Endothelial cell of umbilical vein (primary cell): ENCODE measurements at regions not wholly inside any gene's neighbourhood (a gene's known extent, or its start where the extent isn't known, plus 50 kb on each side); places are given as distances from the start of the nearest gene placed in this dataset.

Experiments used
- BruUV-seq: library from RNA; stranded (reverse); fragments of 400-500 nt; replicated peaks from 2 replicates; lab custom pipeline; 2021; lab: Mats Ljungman, UMichigan
- CTCF ChIA-PET: fragments of 300-600, 350-600 bp; sonication (Branson Sonifier 250); formaldehyde crosslinking; loops from one replicate; lab custom pipeline; 2021; ENCODE audit warnings: antibody characterized with exemption, inconsistent platforms; lab: Charles Lee
- POLR2A ChIA-PET: fragments of 300-600, 350-600 bp; sonication (Branson Sonifier 250); formaldehyde crosslinking; loops from one replicate; lab custom pipeline; 2021; ENCODE audit warnings: antibody characterized with exemption, inconsistent platforms; lab: Charles Lee
- DNase-seq: peaks from one replicate; pipeline ENCODE4 v3.0.0-alpha.2; 2011; ENCODE audit warnings: low read depth, low spot score
- FAIRE-seq: peaks from 2 replicates; lab custom pipeline; 2011; peaks lifted over from hg19 to GRCh38; lab: Jason Lieb, UNC
- H2AFZ ChIP-seq: 2 replicates; pipeline ENCODE4 v1.6.0; 2012; ENCODE audit warnings: low read depth, low read length, control low read depth, inconsistent platforms
- H3K27ac ChIP-seq: 2 replicates; pipeline ENCODE4 v1.5.1; 2011; ENCODE audit warnings: low read depth, mild to moderate bottlenecking, control low read depth, low read length, moderate library complexity; ENCODE audit not compliant: insufficient read depth
- H3K27me3 ChIP-seq, 2 experiments: 2 replicates each; pipeline versions ENCODE4 v1.6.0 to v1.6.1; 2011; ENCODE audit warnings: low read length in 2 of 2, mixed read lengths in 1 of 2; ENCODE audit not compliant: control insufficient read depth in 2 of 2, insufficient read depth in 2 of 2
- H3K36me3 ChIP-seq, 2 experiments: 2 replicates in 1 of 2; 3 replicates in 1 of 2; pipeline ENCODE4 v1.5.1; 2011; ENCODE audit warnings: low read length in 2 of 2, mild to moderate bottlenecking in 1 of 2, moderate library complexity in 1 of 2; ENCODE audit not compliant: control insufficient read depth in 2 of 2, insufficient read depth in 2 of 2; ENCODE audit errors: extremely low read depth in 1 of 2
- H3K4me1 ChIP-seq: 3 replicates; pipeline ENCODE4 v1.5.1; 2011; ENCODE audit warnings: mild to moderate bottlenecking, low read length; ENCODE audit not compliant: control insufficient read depth, insufficient read depth; ENCODE audit errors: extremely low read depth
- H3K4me2 ChIP-seq: 2 replicates; pipeline ENCODE4 v1.6.1; 2011; ENCODE audit warnings: low read length, control low read depth, mixed read lengths; ENCODE audit not compliant: insufficient read depth
- H3K4me3 ChIP-seq, 3 experiments: fragments of 200-600 bp in 1 of 3; sonication (generic), shearing (Covaris generic) in 1 of 3; replicated peaks in 1 of 3; 2 replicates each; pipeline ENCODE4 v1.5.1; 2011 to 2016; ENCODE audit warnings: control low read depth in 3 of 3, low read length in 3 of 3, mild to moderate bottlenecking in 2 of 3, inconsistent platforms in 1 of 3, low read depth in 1 of 3, moderate library complexity in 1 of 3; ENCODE audit not compliant: insufficient read depth in 1 of 3
- H3K79me2 ChIP-seq: 2 replicates; pipeline ENCODE4 v1.6.0; 2012; ENCODE audit warnings: low read length, inconsistent platforms; ENCODE audit not compliant: control insufficient read depth, insufficient read depth
- H3K9ac ChIP-seq: replicated peaks from 2 replicates; pipeline ENCODE3; 2011; ENCODE audit warnings: low read length, control low read depth; ENCODE audit not compliant: insufficient read depth; ENCODE audit errors: extremely low read depth
- H3K9me1 ChIP-seq: replicated peaks from 3 replicates; pipeline ENCODE4 v1.6.0; 2011; ENCODE audit warnings: mild to moderate bottlenecking, low read length; ENCODE audit not compliant: control insufficient read depth, insufficient read depth; ENCODE audit errors: extremely low read depth
- H3K9me3 ChIP-seq: replicated peaks from 2 replicates; pipeline ENCODE4 v1.5.1; 2012; ENCODE audit warnings: low read length, inconsistent platforms; ENCODE audit not compliant: control insufficient read depth, insufficient read depth
- H4K20me1 ChIP-seq: replicated peaks from 2 replicates; pipeline ENCODE3; 2011; ENCODE audit warnings: mild to moderate bottlenecking, low read length; ENCODE audit not compliant: control insufficient read depth, insufficient read depth; ENCODE audit errors: extremely low read depth
- CTCF ChIP-seq, 2 donors: IDR thresholded peaks; 1 replicate in 1 of 2; 2 replicates in 1 of 2; pipeline ENCODE4 v1.5.1; 2011; ENCODE audit warnings: low read length in 2 of 2, mild to moderate bottlenecking in 2 of 2, moderate library complexity in 2 of 2, control low read depth in 1 of 2, inconsistent platforms in 1 of 2, low read depth in 1 of 2; ENCODE audit not compliant: insufficient read depth in 1 of 2; ENCODE audit errors: extremely low read depth in 1 of 2
- EZH2 ChIP-seq: IDR thresholded peaks from 2 replicates; pipeline ENCODE4 v1.6.1; 2012; ENCODE audit warnings: borderline replicate concordance, low read depth, mild to moderate bottlenecking, moderate library complexity, low read length, inconsistent platforms; ENCODE audit not compliant: severe bottlenecking
- FOS ChIP-seq: IDR thresholded peaks from 2 replicates; pipeline ENCODE4 v1.6.1; 2011; ENCODE audit warnings: mild to moderate bottlenecking, low read length, moderate library complexity, borderline replicate concordance; ENCODE audit not compliant: insufficient read depth
- GATA2 ChIP-seq: IDR thresholded peaks from 2 replicates; pipeline ENCODE4 v1.7.0; 2011; ENCODE audit warnings: low read depth, mild to moderate bottlenecking, moderate library complexity, mixed read lengths, low read length; ENCODE audit not compliant: insufficient read length, insufficient read depth
- JUN ChIP-seq: IDR thresholded peaks from 2 replicates; pipeline ENCODE4 v1.6.1; 2011; ENCODE audit warnings: borderline replicate concordance, low read depth; ENCODE audit not compliant: insufficient read length, insufficient read depth
- MAX ChIP-seq: IDR thresholded peaks from 2 replicates; pipeline ENCODE4 v1.6.1; 2011; ENCODE audit not compliant: insufficient read depth, insufficient read length
- MYC ChIP-seq: IDR thresholded peaks from one replicate; pipeline ENCODE4 v1.6.1; 2011; ENCODE audit warnings: mild to moderate bottlenecking, low read depth, low read length
- POLR2A ChIP-seq: IDR thresholded peaks from 2 replicates; pipeline ENCODE4 v1.6.1; 2012; ENCODE audit warnings: low read depth, mild to moderate bottlenecking, control low read depth, low read length
- POLR2AphosphoS5 ChIP-seq: IDR thresholded peaks from 2 replicates; pipeline ENCODE4 v1.6.1; 2012; ENCODE audit warnings: low read depth, mild to moderate bottlenecking, control low read depth, low read length, moderate library complexity; ENCODE audit not compliant: insufficient read depth
- dilution Hi-C: fragments of 300-500 bp; cut with MboI; formaldehyde crosslinking; loops from one replicate; pipeline ENCODE4 v1.15.0; 2019; ENCODE audit warnings: low sequenced_read_pairs; ENCODE audit not compliant: extremely low pct_ligation_motif_present
- intact Hi-C: fragments of 100-400 bp; cut with micrococcal nuclease; formaldehyde crosslinking; loops from one replicate; pipeline ENCODE4 v1.10.0; 2022

GRCh38 chr13:40274103-40274502, 392.3 kb downstream of the FOXO1 start:
- Histone ChIP-seq H2AFZ (no peak overlapping the region), H3K9ac (no peak overlapping the region), H3K4me1 (peaks cover 9% of the 10 kb centered on the region), H3K9me3 (no peaks in the 10 kb centered on the region), H3K4me2 (no peak overlapping the region), H3K36me3 (no peaks in the 10 kb centered on the region), H3K79me2 (no peaks in the 10 kb centered on the region), H3K9me1 (no peaks in the 10 kb centered on the region), H3K27me3 (no peaks in the 10 kb centered on the region), H3K4me3 (no peak overlapping the region), H3K27ac (no peak overlapping the region), H4K20me1 (no peaks in the 10 kb centered on the region)
- FAIRE-seq = no peak
- no peak for TF ChIP-seq POLR2A
- no peak for TF ChIP-seq CTCF (IDR thresholded peaks at IDR 0.05; ENCODE audit: extremely low read depth in 1 of 2, insufficient read depth in 1 of 2, low read depth in 1 of 2, low read length in 2 of 2)
- TF ChIP-seq POLR2AphosphoS5 = no peak
- TF ChIP-seq MYC = no peak
- TF ChIP-seq GATA2 = no peak
- TF ChIP-seq JUN = no peak
- no peak for TF ChIP-seq FOS
- no peak for TF ChIP-seq EZH2
- no peak for TF ChIP-seq MAX
- POLR2A ChIA-PET = no interaction called here
- no peak for DNase-seq
- CTCF ChIA-PET = interaction anchor here (1.6 to 1.7 kb wide), 2 partner anchors 10 to 205 kb away, joined by 3 to 5 read pairs; no protein-coding TSS in a partner anchor
- no TSS peak for BruUV-seq
- dilution Hi-C loops = no loop called here
- intact Hi-C loops = no loop called here
